ENCODE measurements at regions not wholly inside any gene's neighbourhood (a gene's known extent, or its start where the extent isn't known, plus 50 kb on each side); places are given as distances from the start of the nearest gene placed in this dataset.

- DNase-seq: no peak
Observed at GRCh38 chr10:124301736-124302135, 117.0 kb downstream of the OAT start.

GRCh38 chr10:124300735-124301134 is 118.0 kb downstream of the OAT start:
- no peak for DNase-seq

GRCh38 chr10:124300224-124300623 is 118.5 kb downstream of the OAT start:
- DNase-seq: no peak

GRCh38 chr10:124299696-124300095 is 119.0 kb downstream of the OAT start:
- no peak for DNase-seq

GRCh38 chr10:124298891-124299290 is 119.8 kb downstream of the OAT start:
- no peak for DNase-seq

- DNase-seq: no peak
Observed at GRCh38 chr10:124296813-124297788, 121.6 kb downstream of the OAT start.

GRCh38 chr10:124296121-124296812 is 122.5 kb downstream of the OAT start:
- no peak for DNase-seq

GRCh38 chr10:124294811-124295770 is 123.6 kb downstream of the OAT start:
- no peak for DNase-seq

- DNase-seq: no peak
Observed at GRCh38 chr10:124293616-124294449, 124.9 kb downstream of the OAT start.

- DNase-seq: no peak
Observed at GRCh38 chr10:124292911-124293615, 125.7 kb downstream of the OAT start.

- DNase-seq: no peak
Observed at GRCh38 chr10:124291001-124291701, 127.6 kb downstream of the OAT start.

GRCh38 chr10:124289851-124290795 is 128.6 kb downstream of the OAT start:
- no peak for DNase-seq

- no peak for DNase-seq
Observed at GRCh38 chr10:124288928-124289850, 129.5 kb downstream of the OAT start.

- no peak for DNase-seq
Observed at GRCh38 chr10:124288486-124288885, 130.2 kb downstream of the OAT start.

- no peak for DNase-seq
Observed at GRCh38 chr10:124287791-124288190, 130.9 kb downstream of the OAT start.

- no peak for DNase-seq
Observed at GRCh38 chr10:124287071-124287685, 131.5 kb downstream of the OAT start.

- no peak for DNase-seq
Observed at GRCh38 chr10:124286621-124287020, 132.1 kb downstream of the OAT start.
